Peyer's patch (tissue), 4 donors: ENCODE measurements at regions not wholly inside any gene's neighbourhood (a gene's known extent, or its start where the extent isn't known, plus 50 kb on each side); places are given as distances from the start of the nearest gene placed in this dataset.

Experiments used
- DNase-seq, 3 donors: peaks; one replicate each; pipeline ENCODE4 v3.0.0-alpha.2; 2017 to 2019
- H3K27ac ChIP-seq, 4 donors: fragments of 200-600 bp; sonication (generic); one replicate each; pipeline ENCODE4 v1.5.1; 2016 to 2019
- H3K27me3 ChIP-seq, 2 donors: fragments of 200-600 bp; sonication (generic); one replicate each; pipeline ENCODE4 v1.5.1; 2019
- H3K36me3 ChIP-seq, 3 donors: fragments of 200-600 bp; sonication (generic); one replicate each; pipeline ENCODE4 v1.5.1; 2016 to 2019
- H3K4me1 ChIP-seq, 4 donors: fragments of 200-600 bp; sonication (generic); one replicate each; pipeline ENCODE4 v1.5.1; 2016 to 2019
- H3K4me3 ChIP-seq, 4 donors: fragments of 200-600 bp; sonication (generic); 1 replicate in 3 of 4; 2 replicates in 1 of 4; pipeline ENCODE4 v1.5.1; 2016 to 2019; ENCODE audit warnings: mild to moderate bottlenecking in 1 of 4
- H3K9me3 ChIP-seq, 4 donors: fragments of 200-600 bp; sonication (generic); one replicate each; pipeline ENCODE4 v1.5.1; 2016 to 2019; ENCODE audit warnings: mild to moderate bottlenecking in 1 of 4
- CTCF ChIP-seq, 6 experiments: fragments of 450-650 bp in 4 of 6; fragments of 200-600 bp in 2 of 6; sonication (generic) in 1 of 6; IDR thresholded peaks; one replicate each; pipeline ENCODE4 v1.5.1; 2017 to 2019; ENCODE audit warnings: antibody characterized with exemption in 6 of 6, mild to moderate bottlenecking in 3 of 6, moderate library complexity in 1 of 6
- POLR2A ChIP-seq, 2 donors: fragments of 450-650 bp; IDR thresholded peaks; one replicate each; pipeline ENCODE4 v1.5.1; 2017; ENCODE audit warnings: antibody characterized with exemption in 2 of 2, mild to moderate bottlenecking in 2 of 2, moderate library complexity in 2 of 2

DNA sequence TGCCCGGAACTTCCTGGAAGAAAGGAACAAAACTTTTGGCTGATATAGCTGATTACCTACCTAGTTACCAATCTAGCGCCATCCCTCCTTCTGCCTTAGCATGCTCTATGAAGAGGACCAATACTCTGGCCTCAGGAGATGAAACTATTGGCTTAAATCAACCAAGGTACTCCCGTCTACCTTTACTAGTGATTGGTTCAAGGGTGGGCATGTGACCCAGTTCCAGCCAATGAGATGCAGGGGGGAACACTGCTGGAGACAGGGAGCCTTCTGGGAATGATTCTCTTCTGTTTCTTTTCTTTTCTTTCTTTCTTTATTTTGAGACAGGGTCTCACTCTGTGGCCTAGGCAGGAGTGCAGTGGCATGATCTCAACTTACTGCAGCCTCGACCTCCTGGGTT, 72.6 kb upstream of the CCDC167 start:
- Histone ChIP-seq H3K27me3 (peaks cover 0 to 3% of the 10 kb centered on the region in 2 donors), H3K9me3 (no peaks in the 10 kb centered on the region), H3K36me3 (no peaks in the 10 kb centered on the region), H3K27ac (no peak overlapping the region), H3K4me3 (no peak overlapping the region), H3K4me1 (no peaks in the 10 kb centered on the region)
- DNase-seq = no peak
- no peak for TF ChIP-seq POLR2A (IDR thresholded peaks at IDR 0.05)
- TF ChIP-seq CTCF (IDR thresholded peaks at IDR 0.05) = no peak

DNA sequence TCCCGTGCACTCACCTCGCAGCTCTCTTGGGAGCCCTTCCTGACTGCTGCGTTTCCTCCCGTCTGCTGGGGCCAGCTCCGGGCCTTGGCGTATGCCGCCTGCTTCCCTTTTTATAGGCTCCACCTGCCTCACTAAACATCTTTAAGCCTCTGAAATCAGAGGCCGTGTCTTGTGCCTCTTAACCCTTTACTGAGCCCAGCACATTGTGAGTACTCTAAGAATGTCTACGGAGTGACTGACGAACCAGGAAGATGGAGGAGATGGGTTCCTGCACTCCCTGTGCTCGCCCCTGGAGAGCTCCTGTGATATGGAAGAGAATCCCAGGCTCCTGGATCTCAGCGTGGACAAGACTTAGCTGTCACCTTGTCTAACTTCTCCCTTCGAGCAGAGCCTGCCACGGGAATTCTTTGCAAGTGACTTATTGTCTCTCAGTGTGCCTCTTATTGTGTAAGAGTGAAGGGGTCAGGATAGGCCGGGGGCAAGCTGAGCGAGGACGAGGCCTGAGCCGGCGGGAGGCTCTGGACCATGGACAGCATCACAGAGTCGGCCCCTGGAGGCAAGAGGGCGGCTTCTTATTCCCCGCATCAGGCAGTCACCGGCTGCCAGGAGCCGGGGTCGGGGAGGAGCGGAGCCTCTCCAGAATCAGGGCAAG, 70.9 kb upstream of the CCDC167 start:
- Histone ChIP-seq H3K27me3 (peaks cover 0 to 3% of the 10 kb centered on the region in 2 donors), H3K4me3 (no peak overlapping the region), H3K9me3 (no peaks in the 10 kb centered on the region), H3K36me3 (no peaks in the 10 kb centered on the region), H3K27ac (no peak overlapping the region), H3K4me1 (peaks cover 0 to 7% (median 2%) of the 10 kb centered on the region in 4 donors)
- TF ChIP-seq CTCF (IDR thresholded peaks at IDR 0.05) (no peak), POLR2A (IDR thresholded peaks at IDR 0.05) (no peak)
- no peak for DNase-seq

GRCh38 chr6:37569743-37570481, 70.2 kb upstream of the CCDC167 start:
- no peak for TF ChIP-seq POLR2A (IDR thresholded peaks at IDR 0.05)
- H3K27ac ChIP-seq = no peak overlapping the region
- H3K9me3 ChIP-seq = no peaks in the 10 kb centered on the region
- no peaks in the 10 kb centered on the region for H3K36me3 ChIP-seq
- H3K27me3 ChIP-seq = peaks cover 0 to 3% of the 10 kb centered on the region in 2 donors
- peaks cover 0 to 9% (median 2%) of the 10 kb centered on the region in 4 donors for H3K4me1 ChIP-seq
- DNase-seq = no peak
- no peak overlapping the region for H3K4me3 ChIP-seq

DNA sequence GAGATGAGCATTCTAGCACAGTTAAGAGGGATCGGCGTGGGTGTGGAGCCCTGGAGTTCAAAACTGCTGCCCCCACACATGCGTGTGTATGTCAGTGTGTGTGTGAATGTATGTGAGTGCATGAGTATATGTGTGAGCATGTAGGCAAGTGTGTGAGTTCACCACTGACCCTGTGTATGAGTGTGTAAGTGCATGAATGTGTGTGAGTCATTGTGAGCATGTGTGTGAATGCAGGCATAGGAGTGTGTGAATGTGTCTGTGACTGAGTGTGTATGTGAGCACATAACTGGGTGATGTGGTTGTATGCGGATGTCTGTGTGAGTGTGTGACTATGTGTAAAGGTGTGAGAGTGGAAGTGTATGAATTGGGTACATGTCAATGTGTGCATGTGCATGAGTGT, 69.6 kb upstream of the CCDC167 start:
- H3K27me3 ChIP-seq = peaks cover 0 to 3% of the 10 kb centered on the region in 2 donors
- TF ChIP-seq POLR2A (IDR thresholded peaks at IDR 0.05) = no peak
- no peak for TF ChIP-seq CTCF (IDR thresholded peaks at IDR 0.05)
- H3K4me3 ChIP-seq = no peak overlapping the region

DNA sequence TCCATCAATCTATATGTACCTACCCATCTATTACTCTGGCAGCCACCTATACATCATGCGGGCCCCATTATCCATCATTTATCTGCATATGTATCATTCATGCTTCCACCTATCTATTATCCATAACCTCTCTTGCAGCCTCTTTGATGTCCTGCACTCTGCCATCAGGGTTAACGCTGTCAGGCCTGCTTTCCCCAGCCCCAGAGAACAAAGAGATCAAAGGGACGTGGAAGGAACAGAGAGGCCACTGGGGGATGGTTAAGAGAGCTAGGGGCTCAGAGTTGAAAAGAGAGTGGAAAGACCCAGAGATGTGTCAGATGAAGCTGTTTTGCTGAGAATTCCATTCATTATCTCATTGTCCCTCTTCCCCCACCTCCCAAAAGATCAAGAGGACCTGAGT, 67.3 kb upstream of the CCDC167 start:
- Histone ChIP-seq H3K4me1 (peaks cover 0 to 9% (median 3%) of the 10 kb centered on the region in 4 donors), H3K27ac (no peak overlapping the region), H3K27me3 (peaks cover 0 to 3% of the 10 kb centered on the region in 2 donors), H3K4me3 (no peak overlapping the region), H3K36me3 (no peaks in the 10 kb centered on the region), H3K9me3 (no peaks in the 10 kb centered on the region)
- DNase-seq = no peak
- no peak for TF ChIP-seq POLR2A (IDR thresholded peaks at IDR 0.05)
- no peak for TF ChIP-seq CTCF (IDR thresholded peaks at IDR 0.05)

More for the DNA sequence above, 69.6 kb upstream of the CCDC167 start:
- H3K4me1 ChIP-seq = peaks cover 0 to 9% (median 2%) of the 10 kb centered on the region in 4 donors
- H3K27ac ChIP-seq = no peak overlapping the region
- no peaks in the 10 kb centered on the region for H3K36me3 ChIP-seq
- no peak for DNase-seq
- no peaks in the 10 kb centered on the region for H3K9me3 ChIP-seq
